Suppressor macrophage treated with lipopolysaccharide for 1 hour (primary cell): ENCODE measurements at regions not wholly inside any gene's neighbourhood (a gene's known extent, or its start where the extent isn't known, plus 50 kb on each side); places are given as distances from the start of the nearest gene placed in this dataset.

Experiments
- DNase-seq, 3 donors: peaks; one replicate each; pipeline ENCODE4 v3.0.0-alpha.2; 2020 to 2022

- peak in 1 of 3 donors; percentile 5 for DNase-seq
Measured at GRCh38 chr1:60149251-60149650, 75.7 kb upstream of the C1orf87 start.

GRCh38 chr1:60146884-60147283, 73.3 kb upstream of the C1orf87 start:
- no peak for DNase-seq

- no peak for DNase-seq
Measured at GRCh38 chr1:60145771-60146170, 72.2 kb upstream of the C1orf87 start.

GRCh38 chr1:60141743-60142142, 68.2 kb upstream of the C1orf87 start:
- DNase-seq, result no peak

- peak in 2 of 3 donors; percentile 13 to 27 for DNase-seq
Measured at GRCh38 chr1:60141276-60141675, 67.7 kb upstream of the C1orf87 start.

- no peak for DNase-seq
Measured at GRCh38 chr1:60137406-60137805, 63.8 kb upstream of the C1orf87 start.

GRCh38 chr1:60136395-60136794, 62.8 kb upstream of the C1orf87 start:
- DNase-seq, result no peak

- peak in 1 of 3 donors; percentile 4 for DNase-seq
Measured at GRCh38 chr1:60134716-60135115, 61.1 kb upstream of the C1orf87 start.

- DNase-seq, result no peak
Measured at GRCh38 chr1:60133848-60134247, 60.3 kb upstream of the C1orf87 start.

- peak; percentile 27 to 47 (median 28) for DNase-seq
Measured at GRCh38 chr1:60133000-60133673, 59.6 kb upstream of the C1orf87 start.

- no peak for DNase-seq
Measured at GRCh38 chr1:60132108-60132507, 58.5 kb upstream of the C1orf87 start.

- peak; percentile 31 to 57 (median 34) for DNase-seq
Measured at GRCh38 chr1:60130703-60131102, 57.1 kb upstream of the C1orf87 start.

- peak in 1 of 3 donors; percentile 1 for DNase-seq
Measured at GRCh38 chr1:60129911-60130310, 56.3 kb upstream of the C1orf87 start.

- no peak for DNase-seq
Measured at GRCh38 chr1:60126723-60127122, 53.2 kb upstream of the C1orf87 start.
